HepG2 (cell line): ENCODE measurements at regions not wholly inside any gene's neighbourhood (a gene's known extent, or its start where the extent isn't known, plus 50 kb on each side); places are given as distances from the start of the nearest gene placed in this dataset.

Source experiments
- CENPX ChIP-seq: sonication (generic); formaldehyde crosslinking; IDR thresholded peaks from 2 replicates; pipeline ENCODE4 v1.9.0; 2021; ENCODE audit warnings: mild to moderate bottlenecking, missing genetic modification reagents, moderate library complexity
- MEF2D ChIP-seq: sonication (generic); formaldehyde crosslinking; IDR thresholded peaks from 2 replicates; pipeline ENCODE4 v1.5.1; 2020; ENCODE audit warnings: mild to moderate bottlenecking, missing genetic modification reagents
- MEIS1 ChIP-seq: sonication (generic); formaldehyde crosslinking; IDR thresholded peaks from 2 replicates; pipeline ENCODE4 v1.9.0; 2021; ENCODE audit warnings: mild to moderate bottlenecking, missing genetic modification reagents, moderate library complexity, borderline replicate concordance
- NCOA5 ChIP-seq: sonication (generic); formaldehyde crosslinking; IDR thresholded peaks from 2 replicates; pipeline ENCODE4 v1.4.0; 2020; ENCODE audit warnings: missing genetic modification reagents
- PHF5A ChIP-seq: IDR thresholded peaks from one replicate; pipeline ENCODE4 v1.6.1; 2018; ENCODE audit warnings: low read depth, missing genetic modification reagents; ENCODE audit not compliant: unreplicated experiment
- RCOR2 ChIP-seq: IDR thresholded peaks from 2 replicates; pipeline ENCODE4 v1.6.1; 2016; ENCODE audit warnings: missing biosample characterization, missing genetic modification reagents
- SRSF1 ChIP-seq: fragments of 200-400 bp; formaldehyde crosslinking; optimal IDR thresholded peaks from 2 replicates; pipeline ENCODE3; 2017; ENCODE audit warnings: mild to moderate bottlenecking, low read depth, low read length, moderate library complexity
- ZEB1 ChIP-seq: IDR thresholded peaks from 2 replicates; pipeline ENCODE4 v1.6.1; 2012; ENCODE audit warnings: mild to moderate bottlenecking, low read depth, inconsistent platforms; ENCODE audit not compliant: insufficient replicate concordance
- ZFP36 ChIP-seq: fragments of 150-350 bp; IDR thresholded peaks from 2 replicates; pipeline ENCODE4 v1.6.1; 2018; ENCODE audit warnings: borderline replicate concordance, low read length, low read depth; ENCODE audit not compliant: partially characterized antibody
- ZMYM2 ChIP-seq: sonication (generic); formaldehyde crosslinking; IDR thresholded peaks from 2 replicates; pipeline ENCODE4 v1.8.0; 2022; ENCODE audit warnings: mild to moderate bottlenecking, missing genetic modification reagents
- ZNF224 ChIP-seq: sonication (generic); formaldehyde crosslinking; IDR thresholded peaks from 2 replicates; pipeline ENCODE4 v1.5.0; 2020; ENCODE audit warnings: mild to moderate bottlenecking, missing genetic modification reagents
- ZNF280B ChIP-seq: sonication (generic); formaldehyde crosslinking; IDR thresholded peaks from 2 replicates; pipeline ENCODE4 v1.5.0; 2020; ENCODE audit warnings: missing genetic modification reagents, mild to moderate bottlenecking, borderline replicate concordance
- ZNF550 ChIP-seq: sonication (generic); formaldehyde crosslinking; IDR thresholded peaks from 2 replicates; pipeline ENCODE4 v1.4.0; 2020; ENCODE audit warnings: mild to moderate bottlenecking, missing genetic modification reagents, borderline replicate concordance
- ZNF562 ChIP-seq: sonication (generic); formaldehyde crosslinking; IDR thresholded peaks from 2 replicates; pipeline ENCODE4 v1.8.0; 2022; ENCODE audit warnings: missing genetic modification reagents, borderline replicate concordance
- ZNF564 ChIP-seq: sonication (generic); formaldehyde crosslinking; IDR thresholded peaks from 2 replicates; pipeline ENCODE4 v1.8.1; 2023; ENCODE audit warnings: mild to moderate bottlenecking, missing genetic modification reagents
- TF ChIP-seq, protein P1 (sequence below): sonication (generic); formaldehyde crosslinking; conservative IDR thresholded peaks from 2 replicates; pipeline ENCODE4 v1.4.0; 2020; ENCODE audit warnings: missing genetic modification reagents
- TF ChIP-seq, protein P2 (sequence below): sonication (generic); formaldehyde crosslinking; conservative IDR thresholded peaks from 2 replicates; pipeline ENCODE4 v1.5.0; 2020; ENCODE audit warnings: missing genetic modification reagents
- TF ChIP-seq, protein P3 (sequence below): sonication (generic); formaldehyde crosslinking; IDR thresholded peaks from 2 replicates; pipeline ENCODE4 v1.4.0; 2020; ENCODE audit warnings: missing genetic modification reagents
- TF ChIP-seq, protein P4 (sequence below): sonication (generic); formaldehyde crosslinking; conservative IDR thresholded peaks from 2 replicates; pipeline ENCODE4 v1.4.0; 2020; ENCODE audit warnings: mild to moderate bottlenecking, missing genetic modification reagents, moderate library complexity
- TF ChIP-seq, protein P5 (sequence below): IDR thresholded peaks from 2 replicates; pipeline ENCODE4 v1.6.1; 2012; ENCODE audit warnings: low read length, improper control_type of control experiment

- TF ChIP-seq ZNF280B (CRISPR knock-in tag) (no peak), CENPX (CRISPR knock-in tag) (no peak), ZEB1 (peak; percentile 54), NCOA5 (CRISPR knock-in tag) (no peak), MEIS1 (CRISPR knock-in tag) (no peak), RCOR2 (CRISPR knock-in tag) (no peak), ZNF564 (CRISPR knock-in tag) (no peak), ZFP36 (no peak), ZNF562 (CRISPR knock-in tag) (no peak), MEF2D (CRISPR knock-in tag) (0 out of 2 replicates have a peak, but pooled peaks have one; percentile 39), ZMYM2 (CRISPR knock-in tag) (no peak), SRSF1 (no peak), PHF5A (CRISPR knock-in tag) (peak; percentile 78), ZNF224 (CRISPR knock-in tag) (no peak), ZNF550 (CRISPR knock-in tag) (no peak)
- TF ChIP-seq, protein P1, sequence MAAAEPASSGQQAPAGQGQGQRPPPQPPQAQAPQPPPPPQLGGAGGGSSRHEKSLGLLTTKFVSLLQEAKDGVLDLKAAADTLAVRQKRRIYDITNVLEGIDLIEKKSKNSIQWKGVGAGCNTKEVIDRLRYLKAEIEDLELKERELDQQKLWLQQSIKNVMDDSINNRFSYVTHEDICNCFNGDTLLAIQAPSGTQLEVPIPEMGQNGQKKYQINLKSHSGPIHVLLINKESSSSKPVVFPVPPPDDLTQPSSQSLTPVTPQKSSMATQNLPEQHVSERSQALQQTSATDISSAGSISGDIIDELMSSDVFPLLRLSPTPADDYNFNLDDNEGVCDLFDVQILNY (CRISPR knock-in tag) = no peak
- TF ChIP-seq, protein P2, sequence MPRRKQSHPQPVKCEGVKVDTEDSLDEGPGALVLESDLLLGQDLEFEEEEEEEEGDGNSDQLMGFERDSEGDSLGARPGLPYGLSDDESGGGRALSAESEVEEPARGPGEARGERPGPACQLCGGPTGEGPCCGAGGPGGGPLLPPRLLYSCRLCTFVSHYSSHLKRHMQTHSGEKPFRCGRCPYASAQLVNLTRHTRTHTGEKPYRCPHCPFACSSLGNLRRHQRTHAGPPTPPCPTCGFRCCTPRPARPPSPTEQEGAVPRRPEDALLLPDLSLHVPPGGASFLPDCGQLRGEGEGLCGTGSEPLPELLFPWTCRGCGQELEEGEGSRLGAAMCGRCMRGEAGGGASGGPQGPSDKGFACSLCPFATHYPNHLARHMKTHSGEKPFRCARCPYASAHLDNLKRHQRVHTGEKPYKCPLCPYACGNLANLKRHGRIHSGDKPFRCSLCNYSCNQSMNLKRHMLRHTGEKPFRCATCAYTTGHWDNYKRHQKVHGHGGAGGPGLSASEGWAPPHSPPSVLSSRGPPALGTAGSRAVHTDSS (CRISPR knock-in tag) = no peak
- TF ChIP-seq, protein P3, sequence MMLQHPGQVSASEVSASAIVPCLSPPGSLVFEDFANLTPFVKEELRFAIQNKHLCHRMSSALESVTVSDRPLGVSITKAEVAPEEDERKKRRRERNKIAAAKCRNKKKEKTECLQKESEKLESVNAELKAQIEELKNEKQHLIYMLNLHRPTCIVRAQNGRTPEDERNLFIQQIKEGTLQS = peak; percentile 81
- TF ChIP-seq, protein P4, sequence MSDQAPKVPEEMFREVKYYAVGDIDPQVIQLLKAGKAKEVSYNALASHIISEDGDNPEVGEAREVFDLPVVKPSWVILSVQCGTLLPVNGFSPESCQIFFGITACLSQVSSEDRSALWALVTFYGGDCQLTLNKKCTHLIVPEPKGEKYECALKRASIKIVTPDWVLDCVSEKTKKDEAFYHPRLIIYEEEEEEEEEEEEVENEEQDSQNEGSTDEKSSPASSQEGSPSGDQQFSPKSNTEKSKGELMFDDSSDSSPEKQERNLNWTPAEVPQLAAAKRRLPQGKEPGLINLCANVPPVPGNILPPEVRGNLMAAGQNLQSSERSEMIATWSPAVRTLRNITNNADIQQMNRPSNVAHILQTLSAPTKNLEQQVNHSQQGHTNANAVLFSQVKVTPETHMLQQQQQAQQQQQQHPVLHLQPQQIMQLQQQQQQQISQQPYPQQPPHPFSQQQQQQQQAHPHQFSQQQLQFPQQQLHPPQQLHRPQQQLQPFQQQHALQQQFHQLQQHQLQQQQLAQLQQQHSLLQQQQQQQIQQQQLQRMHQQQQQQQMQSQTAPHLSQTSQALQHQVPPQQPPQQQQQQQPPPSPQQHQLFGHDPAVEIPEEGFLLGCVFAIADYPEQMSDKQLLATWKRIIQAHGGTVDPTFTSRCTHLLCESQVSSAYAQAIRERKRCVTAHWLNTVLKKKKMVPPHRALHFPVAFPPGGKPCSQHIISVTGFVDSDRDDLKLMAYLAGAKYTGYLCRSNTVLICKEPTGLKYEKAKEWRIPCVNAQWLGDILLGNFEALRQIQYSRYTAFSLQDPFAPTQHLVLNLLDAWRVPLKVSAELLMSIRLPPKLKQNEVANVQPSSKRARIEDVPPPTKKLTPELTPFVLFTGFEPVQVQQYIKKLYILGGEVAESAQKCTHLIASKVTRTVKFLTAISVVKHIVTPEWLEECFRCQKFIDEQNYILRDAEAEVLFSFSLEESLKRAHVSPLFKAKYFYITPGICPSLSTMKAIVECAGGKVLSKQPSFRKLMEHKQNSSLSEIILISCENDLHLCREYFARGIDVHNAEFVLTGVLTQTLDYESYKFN (CRISPR knock-in tag) = peak; percentile 80
- TF ChIP-seq, protein P5, sequence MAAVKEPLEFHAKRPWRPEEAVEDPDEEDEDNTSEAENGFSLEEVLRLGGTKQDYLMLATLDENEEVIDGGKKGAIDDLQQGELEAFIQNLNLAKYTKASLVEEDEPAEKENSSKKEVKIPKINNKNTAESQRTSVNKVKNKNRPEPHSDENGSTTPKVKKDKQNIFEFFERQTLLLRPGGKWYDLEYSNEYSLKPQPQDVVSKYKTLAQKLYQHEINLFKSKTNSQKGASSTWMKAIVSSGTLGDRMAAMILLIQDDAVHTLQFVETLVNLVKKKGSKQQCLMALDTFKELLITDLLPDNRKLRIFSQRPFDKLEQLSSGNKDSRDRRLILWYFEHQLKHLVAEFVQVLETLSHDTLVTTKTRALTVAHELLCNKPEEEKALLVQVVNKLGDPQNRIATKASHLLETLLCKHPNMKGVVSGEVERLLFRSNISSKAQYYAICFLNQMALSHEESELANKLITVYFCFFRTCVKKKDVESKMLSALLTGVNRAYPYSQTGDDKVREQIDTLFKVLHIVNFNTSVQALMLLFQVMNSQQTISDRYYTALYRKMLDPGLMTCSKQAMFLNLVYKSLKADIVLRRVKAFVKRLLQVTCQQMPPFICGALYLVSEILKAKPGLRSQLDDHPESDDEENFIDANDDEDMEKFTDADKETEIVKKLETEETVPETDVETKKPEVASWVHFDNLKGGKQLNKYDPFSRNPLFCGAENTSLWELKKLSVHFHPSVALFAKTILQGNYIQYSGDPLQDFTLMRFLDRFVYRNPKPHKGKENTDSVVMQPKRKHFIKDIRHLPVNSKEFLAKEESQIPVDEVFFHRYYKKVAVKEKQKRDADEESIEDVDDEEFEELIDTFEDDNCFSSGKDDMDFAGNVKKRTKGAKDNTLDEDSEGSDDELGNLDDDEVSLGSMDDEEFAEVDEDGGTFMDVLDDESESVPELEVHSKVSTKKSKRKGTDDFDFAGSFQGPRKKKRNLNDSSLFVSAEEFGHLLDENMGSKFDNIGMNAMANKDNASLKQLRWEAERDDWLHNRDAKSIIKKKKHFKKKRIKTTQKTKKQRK = no peak
Measured at GRCh38 chr6:134529921-134530320, 212.0 kb upstream of the SGK1 start (continued).
